Activated CD4-positive, CD25-positive, alpha-beta regulatory T cell treated with anti-CD3 and anti-CD28 coated beads, Interleukin-2, amount 50 U/mL, for 16 hours (primary cell): ENCODE measurements at regions not wholly inside any gene's neighbourhood (a gene's known extent, or its start where the extent isn't known, plus 50 kb on each side); places are given as distances from the start of the nearest gene placed in this dataset.
"Not testable (repeated sequence)": the region's sequence is repeated elsewhere in the genome, so short reads cannot be mapped to it uniquely, and the experiment has no call there.

Experiments used
- DNase-seq: peaks from one replicate; pipeline ENCODE4 v3.0.0-alpha.2; 2020; ENCODE audit warnings: low read depth, low spot score

DNA sequence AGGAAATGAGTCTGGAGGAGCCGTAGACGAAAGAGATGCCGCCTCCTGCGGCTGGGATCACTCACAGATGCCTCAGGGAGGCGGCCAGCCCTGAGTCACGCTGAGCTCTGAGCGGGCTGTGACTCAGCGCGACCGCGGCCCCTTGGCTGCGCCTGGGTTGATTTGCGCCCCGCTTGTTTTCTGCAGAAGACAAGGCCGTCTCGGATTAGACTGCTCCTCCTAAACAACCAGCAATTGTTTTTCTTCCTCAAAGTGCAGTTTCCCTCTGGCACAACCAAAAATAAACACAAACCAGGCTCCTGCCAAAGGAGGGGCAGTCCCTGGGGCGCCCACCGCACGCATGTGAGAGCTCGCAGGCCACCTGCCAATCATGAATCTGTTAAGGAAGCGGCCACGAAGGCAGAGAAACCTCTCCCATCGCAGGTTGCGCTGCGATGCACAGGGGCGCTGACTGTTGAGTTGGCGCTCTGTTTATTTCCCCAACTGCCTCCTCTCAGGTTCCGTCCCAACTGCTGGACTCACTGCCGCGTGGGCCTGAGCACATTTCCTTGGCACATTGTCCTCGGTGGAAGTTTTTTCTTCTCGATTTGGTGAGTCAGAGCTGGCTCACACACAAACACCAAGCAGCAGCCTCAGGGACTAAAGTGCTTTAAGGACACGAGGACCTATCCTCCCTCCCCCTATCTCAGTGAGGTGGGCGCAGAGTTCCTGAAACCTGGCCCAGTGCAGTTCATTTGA, 85.2 kb upstream of the NDUFV2 start:
- peak; percentile 36 for DNase-seq

GRCh38 chr18:9017905-9018227, 84.6 kb upstream of the NDUFV2 start:
- no peak for DNase-seq

DNA sequence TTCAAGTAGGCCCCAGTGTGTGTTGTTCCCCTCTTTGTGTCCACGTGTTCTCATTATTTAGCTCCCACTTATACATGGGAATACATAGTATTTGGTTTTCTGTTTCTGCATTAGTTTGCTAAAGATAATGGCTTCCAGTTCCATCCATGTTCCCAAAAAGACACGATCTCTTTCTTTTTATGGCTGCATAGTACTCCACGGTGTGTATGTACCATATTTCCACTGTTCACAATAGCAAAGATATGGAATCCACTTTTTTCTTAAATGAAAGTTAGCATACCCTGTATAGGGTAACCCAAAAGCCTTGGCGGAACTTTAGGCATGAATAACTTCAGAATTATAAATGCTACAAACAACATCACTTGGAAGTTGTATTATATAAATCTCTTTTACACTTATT, 83.4 kb upstream of the NDUFV2 start:
- no peak for DNase-seq

DNA sequence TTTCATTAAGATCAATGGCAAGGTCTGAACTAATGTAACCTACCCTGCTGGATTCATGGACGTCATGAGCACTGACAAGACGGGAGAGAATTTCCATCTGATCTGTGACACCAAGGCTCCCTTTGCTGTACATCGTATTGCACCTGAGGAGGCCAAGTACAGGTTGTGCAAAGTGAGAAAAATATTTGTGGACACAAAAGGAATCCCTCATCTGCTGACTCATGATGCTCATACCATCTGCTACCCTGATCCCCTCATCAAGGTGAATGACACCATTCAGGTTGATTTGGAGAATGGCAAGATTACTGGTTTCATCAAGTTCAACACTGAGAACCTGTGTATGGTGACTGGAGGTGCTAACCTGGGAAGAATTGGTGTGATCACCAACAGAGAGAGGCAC, 82.3 kb upstream of the NDUFV2 start:
- no peak for DNase-seq

DNA sequence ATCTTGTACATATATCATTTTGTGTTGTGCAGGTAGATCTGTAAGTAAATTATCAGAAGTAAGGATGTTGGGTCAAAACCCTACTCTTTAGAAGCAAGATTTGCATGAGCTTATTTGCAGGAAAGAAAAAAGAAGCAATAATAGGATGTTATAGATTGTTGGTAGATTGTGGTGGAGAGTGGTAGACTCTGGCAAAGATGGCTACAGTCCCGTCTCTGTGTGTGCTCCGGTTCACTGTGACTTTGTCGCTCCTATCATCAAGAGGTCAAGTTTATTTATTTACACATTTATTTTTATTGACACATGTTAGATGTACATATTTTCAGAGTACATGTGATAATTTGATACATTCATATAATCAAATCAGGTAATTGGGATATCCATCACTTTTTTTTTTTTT, 81.0 kb upstream of the NDUFV2 start:
- no peak for DNase-seq

DNA sequence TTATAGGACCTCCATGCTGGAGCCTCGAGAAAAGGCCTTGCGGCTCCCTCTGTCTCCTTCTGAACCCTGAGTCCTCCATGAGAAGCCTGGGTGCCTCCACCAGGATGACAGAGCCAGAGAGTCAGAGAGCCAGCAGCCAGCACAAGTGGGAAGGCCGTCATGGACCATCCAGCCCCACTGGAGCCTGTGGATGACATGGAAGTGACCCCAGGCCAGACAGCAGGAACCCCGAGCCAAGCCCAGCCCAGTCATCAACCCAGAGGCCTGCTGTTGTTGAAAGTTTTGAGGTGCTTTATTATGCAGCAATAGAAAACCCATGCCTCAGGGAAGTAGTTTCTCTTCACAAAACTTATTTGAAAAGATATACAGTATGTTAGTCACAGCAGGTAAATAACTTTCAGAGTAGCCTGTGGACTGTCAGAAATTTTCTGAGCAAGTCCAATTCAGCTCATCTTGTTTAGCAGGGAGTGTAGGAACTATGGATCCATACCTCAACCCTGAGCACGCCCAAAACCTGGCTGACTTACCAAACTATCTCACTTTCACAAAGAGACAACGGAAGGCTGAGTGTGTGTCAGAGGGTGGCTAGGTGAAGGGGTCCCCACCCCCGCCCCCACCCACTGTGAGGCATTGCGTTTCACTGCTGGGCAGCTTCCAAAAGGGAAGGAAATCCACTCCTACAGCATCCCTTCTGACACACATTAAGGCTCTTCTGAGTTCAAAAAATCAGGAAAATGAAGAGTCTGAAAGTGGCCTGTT, 79.9 kb upstream of the NDUFV2 start:
- DNase-seq = no peak

GRCh38 chr18:9024031-9024646, 78.4 kb upstream of the NDUFV2 start:
- not testable (repeated sequence) for DNase-seq

DNA sequence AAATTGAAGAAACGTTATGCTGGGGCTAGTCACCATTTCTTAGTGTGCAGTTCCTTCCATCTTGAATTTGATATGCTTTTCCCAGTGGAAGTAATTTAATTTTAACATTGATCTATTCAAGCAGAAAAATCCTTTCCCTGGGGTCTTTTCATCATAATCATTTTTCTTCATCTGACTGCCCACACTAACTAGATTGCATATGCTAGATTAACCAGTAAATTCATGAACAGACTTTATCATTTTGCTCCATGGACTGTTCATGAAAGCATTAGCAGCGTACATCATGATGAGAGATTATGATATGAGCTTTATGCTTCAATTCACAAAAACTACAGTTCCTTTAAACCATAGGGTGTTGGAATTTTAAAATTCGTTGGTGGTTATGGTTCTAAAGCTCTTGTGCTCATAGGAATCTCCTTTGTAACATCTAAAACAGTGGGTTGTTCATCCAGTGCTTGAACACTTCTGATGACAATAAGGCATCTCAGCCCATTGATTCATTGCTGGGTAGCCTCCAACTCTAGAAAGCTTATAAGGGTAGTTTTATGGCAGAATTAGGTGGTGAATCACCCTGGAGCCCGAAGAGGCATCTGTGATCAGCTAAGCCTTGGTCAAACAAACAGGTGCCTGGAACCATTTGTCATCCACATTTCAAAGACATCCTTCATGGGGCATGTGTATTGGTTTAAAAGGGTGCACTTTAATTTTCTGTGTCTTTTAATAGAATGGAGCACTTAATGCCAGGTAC, 77.2 kb upstream of the NDUFV2 start:
- DNase-seq = no peak

DNA sequence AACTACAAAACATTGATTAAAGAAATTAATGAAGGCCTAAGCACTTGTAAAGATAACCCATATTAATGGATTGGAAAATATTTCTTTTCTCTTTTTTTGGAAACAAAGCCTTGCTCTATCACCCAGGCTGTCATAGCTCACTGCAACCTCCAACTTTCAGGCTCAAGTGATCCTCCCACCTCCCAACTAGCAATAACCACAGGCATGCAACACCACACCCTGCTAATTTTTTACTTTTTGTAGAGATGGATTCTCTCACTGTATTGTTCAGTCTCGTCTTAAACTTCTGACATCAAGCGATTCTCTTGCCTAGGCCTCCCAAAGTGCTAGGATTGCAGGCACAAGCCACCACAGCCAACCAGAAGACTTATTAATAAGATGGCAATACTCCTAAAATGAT, 73.4 kb upstream of the NDUFV2 start:
- DNase-seq = no peak

- DNase-seq = no peak
Observed at GRCh38 chr18:9032519-9032918, 70.0 kb upstream of the NDUFV2 start.

GRCh38 chr18:9038277-9038871, 64.1 kb upstream of the NDUFV2 start:
- DNase-seq = no peak

DNA sequence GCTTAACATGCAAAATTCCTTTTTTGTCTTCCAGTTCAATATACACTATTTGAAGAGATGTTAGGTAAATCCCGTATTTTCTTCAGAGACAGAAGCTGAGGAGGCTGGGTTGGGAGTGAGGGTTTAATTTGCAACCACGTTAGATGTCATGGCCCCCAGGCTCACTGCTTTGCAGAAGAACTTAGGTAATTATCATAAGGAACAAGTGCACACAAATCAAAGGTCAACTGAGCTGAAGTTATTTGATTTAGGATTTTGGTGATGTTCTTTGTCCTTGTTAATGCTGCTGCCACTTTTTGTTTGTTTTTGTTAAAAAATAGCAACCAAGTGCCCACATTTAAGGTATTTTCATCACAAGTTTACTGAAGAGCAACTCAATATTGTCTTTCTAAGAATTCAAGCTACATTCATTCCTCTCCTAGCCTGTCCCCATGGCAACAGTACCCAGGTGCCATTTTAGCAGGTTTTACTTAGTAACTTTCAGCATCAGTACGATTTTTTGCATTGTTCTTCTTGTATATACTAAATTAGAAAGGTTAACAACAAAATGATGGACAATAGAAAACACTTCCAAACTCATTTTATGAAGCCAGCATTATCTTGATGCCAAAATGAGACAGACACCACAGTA, 62.9 kb upstream of the NDUFV2 start:
- DNase-seq = no peak

GRCh38 chr18:9042766-9043481, 59.6 kb upstream of the NDUFV2 start:
- no peak for DNase-seq

DNA sequence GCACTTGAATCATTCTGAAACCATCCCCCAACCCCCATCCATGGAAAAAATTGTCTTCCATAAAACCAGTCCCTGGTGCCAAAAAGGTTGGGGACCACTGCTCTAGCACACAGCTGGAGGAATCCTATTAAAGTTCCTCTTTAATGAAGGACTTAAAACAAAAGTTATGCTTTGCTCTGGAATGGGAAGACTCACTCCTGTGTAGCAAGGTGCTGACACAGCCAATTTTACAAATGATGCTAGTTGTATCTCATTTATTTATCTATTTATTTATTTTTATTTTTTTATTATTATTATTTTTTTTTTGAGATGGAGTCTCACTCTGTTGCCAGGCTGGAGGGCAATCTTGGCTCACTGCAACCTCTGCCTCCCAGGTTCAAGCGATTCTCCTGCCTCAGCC, 58.9 kb upstream of the NDUFV2 start:
- no peak for DNase-seq

DNA sequence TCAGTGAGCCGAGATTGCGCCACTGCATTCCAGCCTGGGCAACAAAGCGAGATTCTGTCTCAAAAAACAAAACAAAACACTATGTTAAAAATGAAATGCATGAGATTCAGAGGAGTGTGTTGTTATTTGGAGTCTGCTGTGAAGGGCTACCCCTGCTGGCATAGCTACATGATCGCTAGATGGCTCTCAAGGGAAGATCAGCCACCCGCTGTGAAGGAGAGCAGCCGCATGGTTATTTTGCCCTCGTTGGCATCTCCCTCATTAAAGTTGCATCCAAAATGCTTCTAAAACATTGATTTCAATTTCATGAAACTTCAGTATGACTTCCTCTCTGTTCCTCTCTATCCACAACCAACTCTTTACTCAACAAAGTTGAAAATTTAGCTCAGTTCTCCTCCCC, 54.8 kb upstream of the NDUFV2 start:
- no peak for DNase-seq

GRCh38 chr18:9048236-9048635, 54.3 kb upstream of the NDUFV2 start:
- DNase-seq = no peak

GRCh38 chr18:9048808-9049494, 53.5 kb upstream of the NDUFV2 start:
- DNase-seq = no peak

DNA sequence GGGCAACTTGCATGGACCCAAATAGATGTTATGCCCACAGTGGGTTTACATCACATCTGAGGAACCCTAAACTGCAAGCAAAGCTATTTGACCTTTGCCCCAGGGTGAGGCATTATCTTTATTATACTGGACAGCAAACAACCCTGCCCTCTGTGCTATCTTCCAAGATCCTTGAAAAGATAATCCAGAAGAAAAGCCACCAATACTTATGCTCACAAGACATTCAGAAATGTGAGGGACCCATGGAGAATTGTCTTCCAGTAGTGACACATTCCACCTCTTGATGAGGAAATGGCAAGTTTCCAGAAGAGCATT, 53.0 kb upstream of the NDUFV2 start:
- no peak for DNase-seq

DNA sequence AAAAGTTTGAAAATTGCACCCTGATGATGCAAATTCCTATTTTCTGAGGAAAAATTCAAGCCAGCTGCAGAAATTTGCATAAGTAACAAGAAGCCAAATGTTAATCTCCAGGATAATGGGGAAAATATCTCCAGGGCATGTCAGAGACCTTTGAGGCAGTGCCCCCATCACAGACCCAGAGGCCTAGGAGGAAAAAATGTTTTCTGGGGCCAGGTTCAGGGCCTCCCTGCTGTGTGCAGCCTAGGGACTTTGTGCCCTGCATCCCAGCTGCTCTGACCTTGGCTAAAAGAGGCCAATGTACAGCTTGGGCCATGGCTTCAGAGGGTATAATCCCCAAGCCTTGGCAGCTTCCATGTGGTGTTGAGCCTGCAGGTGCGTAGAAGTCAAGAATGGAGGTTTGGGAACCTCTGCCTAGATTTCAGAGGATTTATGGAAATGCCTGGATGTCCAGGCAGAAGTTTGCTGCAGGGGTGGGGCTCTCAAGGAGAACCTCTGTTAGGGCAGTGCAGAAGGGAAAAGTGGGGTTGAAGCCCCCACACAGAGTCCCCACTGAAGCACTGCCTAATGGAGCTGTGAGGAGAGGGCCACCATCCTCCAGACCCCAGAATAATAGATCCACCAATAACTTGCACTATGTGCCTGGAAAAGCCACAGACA, 51.7 kb upstream of the NDUFV2 start:
- not testable (repeated sequence) for DNase-seq
